IPS-11a (cell line): ENCODE measurements at regions not wholly inside any gene's neighbourhood (a gene's known extent, or its start where the extent isn't known, plus 50 kb on each side); places are given as distances from the start of the nearest gene placed in this dataset.

Experiments
- H3K4me3 ChIP-seq: one replicate; pipeline ENCODE4 v1.5.1; 2013; ENCODE audit warnings: low read depth, low read length, control low read depth

- H3K4me3 ChIP-seq: no peak overlapping the region
Observed at GRCh38 chr4:181957088-181957487, 286.1 kb upstream of the TENM3 start.

DNA sequence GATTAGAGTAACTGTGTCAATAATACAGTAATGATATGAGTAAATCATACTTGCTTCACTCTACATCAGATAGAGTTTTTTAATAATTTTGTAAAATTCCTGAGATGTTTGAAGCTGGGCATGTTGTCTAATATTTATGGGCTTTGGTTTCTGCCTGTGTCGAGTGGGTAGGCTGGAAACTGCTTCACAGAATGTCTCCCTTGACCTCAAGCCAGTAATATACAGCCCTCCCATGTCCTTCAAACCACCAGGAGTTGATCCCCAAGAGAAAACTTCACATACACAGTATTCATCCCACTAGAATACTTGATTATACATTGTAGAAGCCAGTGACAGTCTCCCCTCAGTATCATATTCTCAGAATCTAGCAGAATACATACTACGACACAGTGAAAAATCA is 284.8 kb upstream of the TENM3 start:
- no peak overlapping the region for H3K4me3 ChIP-seq

DNA sequence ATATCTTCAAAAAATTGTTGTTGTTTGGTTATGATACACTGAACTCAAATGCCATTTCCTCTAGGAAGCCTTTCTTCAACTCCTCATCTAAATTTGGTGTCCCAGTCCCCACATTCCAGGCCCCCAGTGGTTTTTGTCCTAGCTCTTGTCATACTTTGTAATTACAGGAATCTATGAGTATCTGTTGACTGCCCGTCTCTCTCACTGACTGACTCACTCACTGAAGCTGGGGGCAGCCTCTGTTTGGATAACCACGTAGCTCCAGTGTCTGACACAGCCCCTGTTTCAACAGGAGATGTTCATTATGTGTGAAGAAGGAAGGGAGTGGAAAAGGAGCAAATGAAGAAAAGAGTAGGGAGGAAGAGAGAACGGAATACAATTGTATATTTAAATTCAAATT is 284.1 kb upstream of the TENM3 start:
- H3K4me3 ChIP-seq: no peak overlapping the region

- no peak overlapping the region for H3K4me3 ChIP-seq
Observed at GRCh38 chr4:181960384-181960783, 282.8 kb upstream of the TENM3 start.

DNA sequence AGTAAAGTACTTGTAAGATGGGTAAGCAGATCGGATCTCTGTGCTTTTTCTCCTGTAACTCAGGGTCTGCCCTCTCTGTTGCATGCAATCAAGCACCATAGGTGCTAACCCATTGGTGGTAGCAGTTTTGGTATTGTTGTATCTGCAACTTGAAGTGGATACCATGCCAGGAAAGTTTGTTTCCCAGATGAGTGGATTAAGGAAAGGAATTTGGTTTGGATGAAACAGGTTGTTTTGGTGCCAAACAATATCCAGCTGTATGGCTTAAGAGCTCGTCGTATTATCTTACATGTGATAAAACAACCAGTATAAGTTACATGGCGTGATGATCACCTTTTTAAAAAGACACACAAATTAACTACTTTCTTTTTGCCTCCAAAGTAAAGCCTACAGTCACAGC is 280.9 kb upstream of the TENM3 start:
- no peak overlapping the region for H3K4me3 ChIP-seq

GRCh38 chr4:181964731-181965130 is 278.5 kb upstream of the TENM3 start:
- H3K4me3 ChIP-seq: no peak overlapping the region

DNA sequence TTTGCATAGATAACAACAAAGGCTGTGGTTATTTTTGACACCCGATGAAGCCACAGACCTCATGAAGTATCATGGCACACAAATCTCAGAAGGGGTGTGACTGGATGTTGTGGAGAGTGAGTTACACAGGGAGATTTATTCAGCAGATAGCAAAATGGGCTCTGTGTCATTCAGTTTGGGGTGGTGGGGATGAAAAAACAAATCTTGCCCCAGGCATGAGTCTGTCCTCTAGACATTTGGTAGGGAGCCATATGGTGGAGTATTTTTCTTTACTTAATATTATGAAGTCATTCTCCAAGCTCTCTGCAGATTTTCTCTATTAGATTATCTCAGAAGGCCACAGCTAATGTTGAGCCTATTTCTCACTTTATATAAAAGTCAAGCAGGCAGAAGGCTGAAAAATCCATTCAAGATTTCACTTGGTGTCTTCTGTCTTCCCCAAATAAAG is 277.1 kb upstream of the TENM3 start:
- no peak overlapping the region for H3K4me3 ChIP-seq

- H3K4me3 ChIP-seq: no peak overlapping the region
Observed at GRCh38 chr4:181967401-181967800, 275.8 kb upstream of the TENM3 start.

DNA sequence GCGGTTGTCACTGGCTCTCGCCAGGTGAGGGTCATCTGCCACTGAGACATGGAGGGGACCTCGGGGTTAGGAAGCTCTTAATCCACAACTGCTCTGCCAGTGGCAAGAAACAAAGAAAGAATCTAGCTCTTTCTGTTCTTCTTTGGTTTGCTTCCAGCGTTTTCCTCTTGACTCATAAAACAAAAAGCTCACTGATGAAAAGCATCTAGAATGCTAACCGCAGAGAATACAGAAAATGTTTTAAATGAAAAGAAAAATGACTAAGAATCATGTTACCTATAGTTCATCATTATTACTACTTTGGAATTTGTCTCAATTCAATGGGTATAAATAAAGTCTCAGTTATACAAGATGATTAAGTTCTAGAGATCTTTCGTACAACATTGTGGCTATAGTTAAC is 274.8 kb upstream of the TENM3 start:
- H3K4me3 ChIP-seq: no peak overlapping the region

GRCh38 chr4:181969151-181969550 is 274.1 kb upstream of the TENM3 start:
- H3K4me3 ChIP-seq: no peak overlapping the region

- H3K4me3 ChIP-seq: no peak overlapping the region
Observed at GRCh38 chr4:181970366-181970765, 272.8 kb upstream of the TENM3 start.

DNA sequence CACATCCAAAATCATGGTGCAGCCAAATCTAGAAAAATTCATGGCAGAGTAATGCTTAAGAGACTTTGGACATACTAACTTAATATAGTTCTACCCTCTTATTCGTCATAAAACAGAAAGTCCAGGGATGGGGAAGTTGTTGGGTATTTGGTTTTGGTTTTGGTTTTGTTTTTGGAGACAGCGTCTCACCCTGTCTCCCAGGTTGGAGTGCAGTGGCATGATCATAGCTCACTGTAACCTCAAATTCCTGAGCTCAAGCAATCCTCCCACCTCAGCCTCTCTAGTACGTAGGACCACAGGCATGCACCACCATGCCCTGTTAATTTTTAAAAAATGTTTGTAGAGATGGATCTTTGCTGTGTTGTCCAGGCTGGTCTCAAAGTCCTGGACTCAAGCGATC is 271.8 kb upstream of the TENM3 start:
- H3K4me3 ChIP-seq: no peak overlapping the region

DNA sequence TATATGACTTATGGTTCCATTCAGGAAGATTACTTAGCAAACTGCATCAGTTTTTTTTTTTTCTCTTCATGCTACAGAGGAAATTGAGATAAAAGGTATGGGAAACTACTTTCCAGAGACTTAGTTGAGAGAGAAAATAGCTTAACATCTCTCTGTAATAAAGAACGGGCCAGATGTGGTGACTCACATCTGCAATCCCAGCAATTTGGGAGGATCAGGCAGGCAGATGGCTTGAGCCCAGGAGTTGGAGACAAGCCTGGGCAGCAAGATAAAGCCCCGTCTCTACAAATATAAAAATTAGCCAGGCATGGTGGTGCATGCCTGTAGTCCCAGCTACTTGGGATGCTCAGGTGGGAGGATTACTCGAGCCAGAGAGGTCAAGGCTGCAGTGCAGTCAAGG is 271.2 kb upstream of the TENM3 start:
- no peak overlapping the region for H3K4me3 ChIP-seq

- no peak overlapping the region for H3K4me3 ChIP-seq
Observed at GRCh38 chr4:181976764-181977163, 266.4 kb upstream of the TENM3 start.

- no peak overlapping the region for H3K4me3 ChIP-seq
Observed at GRCh38 chr4:181982437-181982836, 260.8 kb upstream of the TENM3 start.

GRCh38 chr4:181982856-181983255 is 260.3 kb upstream of the TENM3 start:
- no peak overlapping the region for H3K4me3 ChIP-seq

GRCh38 chr4:181987392-181987791 is 255.8 kb upstream of the TENM3 start:
- no peak overlapping the region for H3K4me3 ChIP-seq

DNA sequence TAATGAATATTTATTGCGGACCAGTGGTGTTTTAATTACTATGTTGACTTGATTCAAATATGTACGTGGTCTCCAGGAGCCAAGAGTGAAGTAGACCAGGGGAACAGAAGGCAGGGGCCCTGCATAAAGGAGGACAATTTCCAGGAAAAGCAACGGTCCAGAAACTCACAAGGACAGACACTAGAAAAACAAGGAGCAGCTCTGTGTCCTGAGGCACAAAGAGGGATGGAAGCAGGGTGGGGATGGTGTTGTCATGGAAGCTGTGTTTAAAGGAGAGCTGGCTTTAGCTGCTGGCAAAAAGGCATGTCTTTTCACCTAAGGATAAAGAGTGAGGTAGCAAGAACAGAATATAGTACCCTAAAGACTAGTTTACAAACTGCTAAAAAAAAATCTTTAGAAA is 254.1 kb upstream of the TENM3 start:
- H3K4me3 ChIP-seq: no peak overlapping the region

- H3K4me3 ChIP-seq: no peak overlapping the region
Observed at GRCh38 chr4:181991369-181992108, 251.7 kb upstream of the TENM3 start.

- H3K4me3 ChIP-seq: no peak overlapping the region
Observed at GRCh38 chr4:181998398-181999295, 244.6 kb upstream of the TENM3 start.

DNA sequence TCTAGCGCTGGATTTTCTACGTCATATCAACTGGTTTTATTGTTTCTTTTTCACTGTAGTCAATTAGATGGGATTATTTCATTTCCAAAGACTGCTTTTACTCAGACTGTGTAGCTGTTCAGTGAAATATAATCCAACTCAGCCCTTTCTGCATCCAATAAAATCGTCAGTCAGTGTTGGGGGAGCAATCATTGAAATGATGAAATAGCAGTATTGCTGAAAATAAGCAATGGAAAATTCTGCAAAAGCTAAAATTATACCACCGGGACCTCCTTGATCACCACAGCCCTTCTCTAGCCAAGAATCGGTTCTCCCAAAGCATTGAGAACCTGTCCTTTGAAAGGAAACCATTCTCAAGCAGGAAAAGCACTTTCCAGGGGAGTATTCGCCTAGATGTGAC is 243.1 kb upstream of the TENM3 start:
- H3K4me3 ChIP-seq: no peak overlapping the region

GRCh38 chr4:182010876-182011275 is 232.3 kb upstream of the TENM3 start:
- no peak overlapping the region for H3K4me3 ChIP-seq
